H1 (cell line): ENCODE measurements at regions not wholly inside any gene's neighbourhood (a gene's known extent, or its start where the extent isn't known, plus 50 kb on each side); places are given as distances from the start of the nearest gene placed in this dataset.
A peak's percentile ranks its signal among the peaks of the same experiment; 100 is the strongest.

Experiments
- CBX8 ChIP-seq: fragments of 300-800, 300-1000 bp; sonication (generic); IDR thresholded peaks from 2 replicates; pipeline ENCODE4 v1.7.1; 2016; ENCODE audit warnings: low read depth, low read length, borderline replicate concordance
- CHD1 ChIP-seq: IDR thresholded peaks from 2 replicates; pipeline ENCODE4 v1.6.1; 2012; ENCODE audit warnings: low read depth, low read length, improper control_type of control experiment
- CHD7 ChIP-seq: fragments of 300-600 bp; sonication (generic); IDR thresholded peaks from 2 replicates; pipeline ENCODE4 v1.7.1; 2012; ENCODE audit warnings: low read length, moderate library complexity, mild to moderate bottlenecking, inconsistent platforms; ENCODE audit not compliant: insufficient replicate concordance
- EP300 ChIP-seq, 2 experiments: IDR thresholded peaks; 1 replicate in 1 of 2; 2 replicates in 1 of 2; pipeline ENCODE4 v1.6.1; 2011 to 2012; ENCODE audit warnings: low read depth in 2 of 2, low read length in 2 of 2, mild to moderate bottlenecking in 2 of 2, borderline replicate concordance in 1 of 2, inconsistent platforms in 1 of 2, moderate library complexity in 1 of 2
- FOSL1 ChIP-seq: IDR thresholded peaks from 2 replicates; pipeline ENCODE4 v1.6.1; 2011; ENCODE audit warnings: mild to moderate bottlenecking, low read depth, low read length, moderate library complexity; ENCODE audit not compliant: insufficient read depth
- KDM4A ChIP-seq: IDR thresholded peaks from one replicate; pipeline ENCODE4 v1.7.1; 2012; ENCODE audit warnings: low read depth, mild to moderate bottlenecking, moderate library complexity, low read length, inconsistent platforms; ENCODE audit not compliant: severe bottlenecking
- KDM5A ChIP-seq: fragments of 200-600 bp; IDR thresholded peaks from 2 replicates; pipeline ENCODE4 v1.7.1; 2012; ENCODE audit warnings: mild to moderate bottlenecking, low read length, inconsistent platforms, mixed read lengths
- POLR2AphosphoS5 ChIP-seq: IDR thresholded peaks from 2 replicates; pipeline ENCODE4 v1.6.1; 2011; ENCODE audit warnings: low read depth, low read length
- SIRT6 ChIP-seq: IDR thresholded peaks from one replicate; pipeline ENCODE4 v1.7.1; 2012; ENCODE audit warnings: low read length, inconsistent platforms
- SUZ12 ChIP-seq: fragments of 200-600 bp; sonication (generic); IDR thresholded peaks from 2 replicates; pipeline ENCODE4 v1.6.1; 2012; ENCODE audit warnings: mild to moderate bottlenecking, inconsistent platforms, low read length, moderate library complexity, mixed read lengths

- TF ChIP-seq CHD7, result no peak
- TF ChIP-seq SIRT6, result no peak
- TF ChIP-seq SUZ12, result peak; percentile 64; the same call in 1 of the 2 replicates
- no peak for TF ChIP-seq POLR2AphosphoS5
- TF ChIP-seq EP300 (IDR thresholded peaks at IDR 0.05; ENCODE audit: borderline replicate concordance in 1 of 2, low read depth in 2 of 2, low read length in 2 of 2), result no peak
- TF ChIP-seq FOSL1, result no peak
- TF ChIP-seq CBX8, result no peak
- peak; percentile 66 for TF ChIP-seq KDM4A
- no peak for TF ChIP-seq CHD1
- no peak for TF ChIP-seq KDM5A
Observed at GRCh38 chr6:4281341-4282293, 146.2 kb upstream of the ECI2 start (continued).
